Prostate gland (tissue), 2 donors: ENCODE measurements at regions not wholly inside any gene's neighbourhood (a gene's known extent, or its start where the extent isn't known, plus 50 kb on each side); places are given as distances from the start of the nearest gene placed in this dataset.

ENCODE experiments used
- DNase-seq: peaks from one replicate; pipeline ENCODE4 v3.0.0-alpha.2; 2019; ENCODE audit warnings: low spot score
- H3K27ac ChIP-seq, 2 donors: fragments of 200-600 bp; sonication (generic); 2 replicates each; pipeline ENCODE4 v1.5.1; 2017 to 2019
- H3K27me3 ChIP-seq: fragments of 200-600 bp; sonication (generic); replicated peaks from 2 replicates; pipeline ENCODE4 v1.5.1; 2019; ENCODE audit not compliant: insufficient read depth
- H3K36me3 ChIP-seq, 2 donors: fragments of 200-600 bp; sonication (generic); 1 replicate in 1 of 2; 2 replicates in 1 of 2; pipeline versions ENCODE4 v1.5.1 to v1.8.1; 2017 to 2019
- H3K4me1 ChIP-seq: fragments of 200-600 bp; sonication (generic); replicated peaks from 2 replicates; pipeline ENCODE4 v1.5.1; 2019
- H3K4me3 ChIP-seq, 2 donors: fragments of 200-600 bp; sonication (generic); 2 replicates each; pipeline ENCODE4 v1.5.1; 2017 to 2019
- H3K9me3 ChIP-seq: fragments of 200-600 bp; sonication (generic); 2 replicates; pipeline ENCODE4 v1.5.1; 2017
- CTCF ChIP-seq, 4 experiments: fragments of 200-600 bp in 2 of 4; fragments of 450-650 bp in 2 of 4; sonication (generic) in 2 of 4; IDR thresholded peaks; 1 replicate in 3 of 4; 2 replicates in 1 of 4; pipeline ENCODE4 v1.5.1; 2016 to 2019; ENCODE audit warnings: antibody characterized with exemption in 4 of 4, mild to moderate bottlenecking in 2 of 4, moderate library complexity in 2 of 4
- POLR2A ChIP-seq: fragments of 450-650 bp; IDR thresholded peaks from one replicate; pipeline ENCODE4 v1.6.1; 2016; ENCODE audit warnings: antibody characterized with exemption, mild to moderate bottlenecking
- POLR2AphosphoS5 ChIP-seq: sonication (generic); formaldehyde crosslinking; IDR thresholded peaks from one replicate; pipeline ENCODE4 v1.6.1; 2017; ENCODE audit warnings: antibody characterized with exemption
- WGBS: methylation state at CpG from one replicate; pipeline ENCODE4 v1.1.5; 2018; 5-methylcytosine and 5-hydroxymethylcytosine counted together
- intact Hi-C: fragments of 100-400 bp; cut with DNase I; formaldehyde crosslinking; loops from one replicate; pipeline ENCODE4 v1.14.2; 2022

- TF ChIP-seq POLR2AphosphoS5: no peak
- no peak for TF ChIP-seq CTCF (IDR thresholded peaks at IDR 0.05)
- no peak for TF ChIP-seq POLR2A
- no peak overlapping the region for H3K27ac ChIP-seq
- H3K4me1 ChIP-seq: no peaks in the 10 kb centered on the region
- H3K27me3 ChIP-seq: no peaks in the 10 kb centered on the region
- intact Hi-C loops: no loop called here
- peak; percentile 10 for DNase-seq
- no peak overlapping the region for H3K4me3 ChIP-seq
- 30% methylated on average over 2 of the region's 2 CpGs for WGBS
- H3K36me3 ChIP-seq: no peaks in the 10 kb centered on the region
- H3K9me3 ChIP-seq: no peaks in the 10 kb centered on the region
Measured at GRCh38 chr4:37066159-37066558, 178.4 kb upstream of the NWD2 start.

- WGBS: 57% methylated on average over 5 of the region's 5 CpGs
Measured at GRCh38 chr4:37068580-37068979, 176.0 kb upstream of the NWD2 start.

GRCh38 chr4:37070041-37070440 lies 174.5 kb upstream of the NWD2 start:
- TF ChIP-seq CTCF (IDR thresholded peaks at IDR 0.05) (no peak), POLR2AphosphoS5 (no peak), POLR2A (no peak)
- 46% methylated on average over 5 of the region's 5 CpGs for WGBS
- intact Hi-C loops: no loop called here
- Histone ChIP-seq H3K9me3 (no peaks in the 10 kb centered on the region), H3K27ac (no peak overlapping the region), H3K27me3 (no peaks in the 10 kb centered on the region), H3K4me1 (no peaks in the 10 kb centered on the region), H3K4me3 (no peak overlapping the region), H3K36me3 (no peaks in the 10 kb centered on the region)
- DNase-seq: no peak

More at GRCh38 chr4:37068580-37068979, 176.0 kb upstream of the NWD2 start:
- no peak overlapping the region for H3K27ac ChIP-seq
- no peaks in the 10 kb centered on the region for H3K27me3 ChIP-seq
- intact Hi-C loops: no loop called here
- no peaks in the 10 kb centered on the region for H3K4me1 ChIP-seq
- DNase-seq: no peak
- no peaks in the 10 kb centered on the region for H3K36me3 ChIP-seq
- TF ChIP-seq CTCF (IDR thresholded peaks at IDR 0.05): no peak
- TF ChIP-seq POLR2A: no peak
- no peak for TF ChIP-seq POLR2AphosphoS5
- H3K4me3 ChIP-seq: no peak overlapping the region
- no peaks in the 10 kb centered on the region for H3K9me3 ChIP-seq

- no peak overlapping the region for H3K27ac ChIP-seq
- WGBS: 93% methylated on average over 3 of the region's 3 CpGs
- no peak for DNase-seq
- H3K4me3 ChIP-seq: no peak overlapping the region
- no peaks in the 10 kb centered on the region for H3K9me3 ChIP-seq
- H3K4me1 ChIP-seq: no peaks in the 10 kb centered on the region
- TF ChIP-seq CTCF (IDR thresholded peaks at IDR 0.05) (no peak), POLR2AphosphoS5 (no peak), POLR2A (no peak)
- no peaks in the 10 kb centered on the region for H3K36me3 ChIP-seq
- intact Hi-C loops: no loop called here
- H3K27me3 ChIP-seq: no peaks in the 10 kb centered on the region
Measured at GRCh38 chr4:37071576-37071975, 173.0 kb upstream of the NWD2 start.

GRCh38 chr4:37073226-37073840 lies 171.2 kb upstream of the NWD2 start:
- Histone ChIP-seq H3K4me3 (no peak overlapping the region), H3K4me1 (no peaks in the 10 kb centered on the region), H3K27ac (no peak overlapping the region), H3K9me3 (no peaks in the 10 kb centered on the region), H3K36me3 (no peaks in the 10 kb centered on the region), H3K27me3 (no peaks in the 10 kb centered on the region)
- WGBS: 99% methylated on average over 10 of the region's 10 CpGs
- intact Hi-C loops: no loop called here
- TF ChIP-seq CTCF (IDR thresholded peaks at IDR 0.05) (no peak), POLR2AphosphoS5 (no peak), POLR2A (no peak)
- no peak for DNase-seq
